ENCODE measurements at regions not wholly inside any gene's neighbourhood (a gene's known extent, or its start where the extent isn't known, plus 50 kb on each side); places are given as distances from the start of the nearest gene placed in this dataset.

DNA sequence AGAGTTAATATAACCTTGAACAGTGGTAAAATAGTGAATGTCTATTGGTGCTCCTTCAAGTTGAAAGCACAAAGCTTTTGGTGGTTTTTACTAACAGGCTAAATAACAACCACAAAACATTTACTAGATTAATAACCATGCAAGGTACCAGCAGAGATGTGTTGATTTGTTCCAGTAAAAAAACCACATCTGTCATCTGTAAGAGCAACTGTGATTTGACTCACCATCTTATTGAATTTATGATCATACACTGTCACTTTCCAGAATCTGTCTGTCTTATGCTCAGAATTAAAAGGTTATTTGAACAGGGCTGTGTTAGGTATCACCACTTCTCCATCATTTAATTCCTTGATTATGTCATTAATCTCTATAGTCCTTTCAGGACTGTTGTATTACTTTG is 107.0 kb upstream of the PTHLH start:
- TF ChIP-seq, protein P1, sequence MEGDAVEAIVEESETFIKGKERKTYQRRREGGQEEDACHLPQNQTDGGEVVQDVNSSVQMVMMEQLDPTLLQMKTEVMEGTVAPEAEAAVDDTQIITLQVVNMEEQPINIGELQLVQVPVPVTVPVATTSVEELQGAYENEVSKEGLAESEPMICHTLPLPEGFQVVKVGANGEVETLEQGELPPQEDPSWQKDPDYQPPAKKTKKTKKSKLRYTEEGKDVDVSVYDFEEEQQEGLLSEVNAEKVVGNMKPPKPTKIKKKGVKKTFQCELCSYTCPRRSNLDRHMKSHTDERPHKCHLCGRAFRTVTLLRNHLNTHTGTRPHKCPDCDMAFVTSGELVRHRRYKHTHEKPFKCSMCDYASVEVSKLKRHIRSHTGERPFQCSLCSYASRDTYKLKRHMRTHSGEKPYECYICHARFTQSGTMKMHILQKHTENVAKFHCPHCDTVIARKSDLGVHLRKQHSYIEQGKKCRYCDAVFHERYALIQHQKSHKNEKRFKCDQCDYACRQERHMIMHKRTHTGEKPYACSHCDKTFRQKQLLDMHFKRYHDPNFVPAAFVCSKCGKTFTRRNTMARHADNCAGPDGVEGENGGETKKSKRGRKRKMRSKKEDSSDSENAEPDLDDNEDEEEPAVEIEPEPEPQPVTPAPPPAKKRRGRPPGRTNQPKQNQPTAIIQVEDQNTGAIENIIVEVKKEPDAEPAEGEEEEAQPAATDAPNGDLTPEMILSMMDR (IDR thresholded peaks at IDR 0.05; ENCODE audit: low read depth, low read length): no peak
- no peak for TF ChIP-seq POLR2A (IDR thresholded peaks at IDR 0.05; ENCODE audit: extremely low read depth, insufficient read length)
- TF ChIP-seq, protein P2, sequence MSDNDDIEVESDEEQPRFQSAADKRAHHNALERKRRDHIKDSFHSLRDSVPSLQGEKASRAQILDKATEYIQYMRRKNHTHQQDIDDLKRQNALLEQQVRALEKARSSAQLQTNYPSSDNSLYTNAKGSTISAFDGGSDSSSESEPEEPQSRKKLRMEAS (IDR thresholded peaks at IDR 0.05; ENCODE audit: low read depth, low read length): no peak
